SK-N-SH (cell line): ENCODE measurements at regions not wholly inside any gene's neighbourhood (a gene's known extent, or its start where the extent isn't known, plus 50 kb on each side); places are given as distances from the start of the nearest gene placed in this dataset.

ENCODE experiments used
- CTCF ChIA-PET: fragments of 300-600, 350-600 bp; formaldehyde crosslinking; extraction: SDS; loops from one replicate; lab custom pipeline; 2021; lab: Yijun Ruan, JAX
- POLR2A ChIA-PET: fragments of 350-600 bp; sonication (Branson Sonifier 250); formaldehyde crosslinking; extraction: SDS; loops from one replicate; lab custom pipeline; 2020; ENCODE audit warnings: antibody characterized with exemption, inconsistent platforms; lab: Yijun Ruan, JAX
- DNase-seq: peaks from one replicate; pipeline ENCODE4 v3.0.0; 2012
- H2AFZ ChIP-seq: fragments of 200-600 bp; sonication (generic); 2 replicates; pipeline ENCODE4 v1.8.1; 2016; ENCODE audit warnings: antibody characterized with exemption, mild to moderate bottlenecking, low read depth
- H3F3A ChIP-seq: fragments of 200-600 bp; sonication (generic); replicated peaks from 2 replicates; pipeline ENCODE3; 2016; ENCODE audit warnings: antibody characterized with exemption, mild to moderate bottlenecking; ENCODE audit not compliant: insufficient read depth
- H3K27ac ChIP-seq, 2 experiments: fragments of 200-500 bp in 1 of 2; fragments of 200-600 bp in 1 of 2; sonication (Bioruptor generic) in 1 of 2; sonication (generic), shearing (Covaris generic) in 1 of 2; 2 replicates each; pipeline versions ENCODE4 v1.5.1 to v1.6.1; 2014 to 2016; ENCODE audit warnings: low read depth in 2 of 2, inconsistent platforms in 1 of 2, low read length in 1 of 2, mild to moderate bottlenecking in 1 of 2, mixed read lengths in 1 of 2
- H3K27me3 ChIP-seq: fragments of 200-600 bp; sonication (generic), shearing (Covaris generic); 2 replicates; pipeline ENCODE4 v1.6.1; 2016; ENCODE audit warnings: mixed run types; ENCODE audit not compliant: insufficient read depth
- H3K36me3 ChIP-seq, 2 experiments: fragments of 200-500 bp in 1 of 2; fragments of 200-600 bp in 1 of 2; sonication (Bioruptor generic) in 1 of 2; sonication (generic) in 1 of 2; replicated peaks in 1 of 2; 2 replicates each; pipeline versions ENCODE3 to v1.5.1; 2014 to 2016; ENCODE audit warnings: low read length in 1 of 2, mild to moderate bottlenecking in 1 of 2; ENCODE audit not compliant: insufficient read depth in 2 of 2, control insufficient read depth in 1 of 2
- H3K4me1 ChIP-seq, 2 experiments: fragments of 200-500 bp in 1 of 2; fragments of 200-600 bp in 1 of 2; sonication (Bioruptor generic) in 1 of 2; sonication (generic), shearing (Covaris generic) in 1 of 2; 2 replicates each; pipeline versions ENCODE4 v1.5.1 to v1.6.1; 2014 to 2016; ENCODE audit warnings: low read depth in 1 of 2, low read length in 1 of 2, mixed run types in 1 of 2; ENCODE audit not compliant: insufficient read depth in 2 of 2, control insufficient read depth in 1 of 2
- H3K4me2 ChIP-seq: fragments of 200-600 bp; sonication (generic), shearing (Covaris generic); 2 replicates; pipeline ENCODE4 v1.6.1; 2017; ENCODE audit warnings: mixed run types
- H3K4me3 ChIP-seq, 2 experiments: fragments of 200-500 bp in 1 of 2; fragments of 200-600 bp in 1 of 2; sonication (Bioruptor generic) in 1 of 2; sonication (generic), shearing (Covaris generic) in 1 of 2; 2 replicates each; pipeline versions ENCODE4 v1.5.1 to v1.8.1; 2014 to 2016; ENCODE audit warnings: low read depth in 2 of 2, inconsistent platforms in 1 of 2, low read length in 1 of 2, mild to moderate bottlenecking in 1 of 2, mixed read lengths in 1 of 2, moderate library complexity in 1 of 2
- H3K79me2 ChIP-seq: fragments of 200-600 bp; sonication (generic); 2 replicates; pipeline ENCODE4 v1.8.1; 2017; ENCODE audit warnings: mild to moderate bottlenecking; ENCODE audit not compliant: insufficient read depth
- H3K9ac ChIP-seq: fragments of 200-600 bp; sonication (generic); 2 replicates; pipeline ENCODE4 v1.6.1; 2017; ENCODE audit warnings: mixed run types
- H3K9me2 ChIP-seq: fragments of 200-600 bp; sonication (generic); 2 replicates; pipeline ENCODE4 v1.6.1; 2017; ENCODE audit warnings: mixed run types
- H3K9me3 ChIP-seq: fragments of 200-600 bp; sonication (generic); 2 replicates; pipeline ENCODE4 v1.6.1; 2017; ENCODE audit warnings: mixed run types, mild to moderate bottlenecking, moderate library complexity
- H4K20me1 ChIP-seq: fragments of 200-600 bp; sonication (generic); 2 replicates; pipeline ENCODE4 v1.6.1; 2017; ENCODE audit warnings: mild to moderate bottlenecking, mixed run types; ENCODE audit not compliant: insufficient read depth
- CHD2 ChIP-seq: fragments of 150-350 bp; IDR thresholded peaks from 2 replicates; pipeline ENCODE4 v1.6.1; 2018; ENCODE audit warnings: low read length; ENCODE audit not compliant: partially characterized antibody
- CTCF ChIP-seq: fragments of 200-600 bp; sonication (generic); IDR thresholded peaks from 2 replicates; pipeline ENCODE4 v1.6.1; 2017; ENCODE audit warnings: antibody characterized with exemption, mild to moderate bottlenecking, moderate library complexity
- EZH2phosphoT487 ChIP-seq: fragments of 200-600 bp; sonication (generic); IDR thresholded peaks from 2 replicates; pipeline ENCODE4 v1.6.1; 2017; ENCODE audit warnings: low read depth, mixed run types, mild to moderate bottlenecking, antibody characterized with exemption, moderate library complexity, borderline replicate concordance
- FOSL2 ChIP-seq: IDR thresholded peaks from 2 replicates; pipeline ENCODE4 v1.4.0; 2012; ENCODE audit warnings: low read depth, mild to moderate bottlenecking, moderate library complexity, borderline replicate concordance
- FOXJ3 ChIP-seq: sonication (generic); formaldehyde crosslinking; IDR thresholded peaks from 2 replicates; pipeline ENCODE4 v1.5.1; 2020; ENCODE audit warnings: mild to moderate bottlenecking, missing genetic modification reagents
- FOXM1 ChIP-seq: IDR thresholded peaks from 2 replicates; pipeline ENCODE4 v1.4.0; 2012; ENCODE audit warnings: low read depth, mild to moderate bottlenecking
- GABPA ChIP-seq: IDR thresholded peaks from 2 replicates; pipeline ENCODE4 v1.4.0; 2012; ENCODE audit warnings: low read depth, mild to moderate bottlenecking
- GATA2 ChIP-seq: sonication (generic); formaldehyde crosslinking; IDR thresholded peaks from 2 replicates; pipeline ENCODE4 v1.5.0; 2020; ENCODE audit warnings: mild to moderate bottlenecking, missing genetic modification reagents
- MXI1 ChIP-seq: IDR thresholded peaks from 2 replicates; pipeline ENCODE4 v1.6.1; 2012; ENCODE audit warnings: mild to moderate bottlenecking, low read depth, low read length, improper control_type of control experiment
- NRF1 ChIP-seq: IDR thresholded peaks from 2 replicates; pipeline ENCODE4 v1.6.1; 2012; ENCODE audit warnings: low read depth, mild to moderate bottlenecking, low read length
- PBX3 ChIP-seq: IDR thresholded peaks from 2 replicates; pipeline ENCODE4; 2012
- POLR2AphosphoS5 ChIP-seq: IDR thresholded peaks from 2 replicates; pipeline ENCODE4 v1.6.1; 2012; ENCODE audit warnings: low read depth, low read length
- RAD21 ChIP-seq: IDR thresholded peaks from 2 replicates; pipeline ENCODE4 v1.6.1; 2012; ENCODE audit warnings: mild to moderate bottlenecking, low read length
- RFX5 ChIP-seq: IDR thresholded peaks from 2 replicates; pipeline ENCODE4 v1.6.1; 2012; ENCODE audit warnings: mild to moderate bottlenecking, improper control_type of control experiment, low read length
- SIN3A ChIP-seq: IDR thresholded peaks from 2 replicates; pipeline ENCODE4 v1.6.1; 2012; ENCODE audit warnings: low read depth, mild to moderate bottlenecking, low read length, moderate library complexity, borderline replicate concordance
- SMC3 ChIP-seq: IDR thresholded peaks from 2 replicates; pipeline ENCODE4 v1.6.1; 2012; ENCODE audit warnings: low read depth, low read length, improper control_type of control experiment
- TEAD4 ChIP-seq: IDR thresholded peaks from 2 replicates; pipeline ENCODE4 v1.4.0; 2012; ENCODE audit warnings: mild to moderate bottlenecking, borderline replicate concordance; ENCODE audit not compliant: insufficient read depth
- WGBS: methylation state at CpG from one replicate; pipeline ENCODE4 v1.1.6; 2017; ENCODE audit warnings: low lambda C conversion rate; 5-methylcytosine and 5-hydroxymethylcytosine counted together
- TF ChIP-seq, protein P1 (sequence below): fragments of 150-350 bp; IDR thresholded peaks from 2 replicates; pipeline ENCODE4 v1.6.1; 2016; ENCODE audit warnings: mild to moderate bottlenecking, low read depth, low read length
- TF ChIP-seq, protein P2 (sequence below): fragments of 150-350 bp; IDR thresholded peaks from 2 replicates; pipeline ENCODE4 v1.6.1; 2017; ENCODE audit warnings: antibody characterized with exemption, low read length, low read depth, borderline replicate concordance

DNA sequence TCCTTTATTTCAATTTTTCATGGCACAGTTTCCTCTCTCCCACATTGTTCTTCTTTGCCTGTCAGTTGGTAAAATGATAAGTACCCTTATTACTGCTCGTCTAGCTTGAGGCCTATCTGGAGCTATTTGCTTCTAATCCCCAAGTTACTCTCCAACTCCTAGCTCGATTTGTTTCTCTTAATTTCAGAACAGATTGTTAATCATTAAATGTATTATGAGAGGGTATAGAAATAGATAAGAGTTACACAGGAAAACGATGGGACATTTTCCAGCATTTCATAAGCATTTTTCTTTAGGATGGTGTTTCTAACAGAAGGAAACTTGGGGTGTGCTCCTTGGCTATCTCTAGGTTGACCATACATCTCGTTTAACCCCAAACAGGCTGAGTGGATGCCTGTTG, 540.5 kb upstream of the FZD8 start (continued):
- TF ChIP-seq PBX3, result no peak

DNA sequence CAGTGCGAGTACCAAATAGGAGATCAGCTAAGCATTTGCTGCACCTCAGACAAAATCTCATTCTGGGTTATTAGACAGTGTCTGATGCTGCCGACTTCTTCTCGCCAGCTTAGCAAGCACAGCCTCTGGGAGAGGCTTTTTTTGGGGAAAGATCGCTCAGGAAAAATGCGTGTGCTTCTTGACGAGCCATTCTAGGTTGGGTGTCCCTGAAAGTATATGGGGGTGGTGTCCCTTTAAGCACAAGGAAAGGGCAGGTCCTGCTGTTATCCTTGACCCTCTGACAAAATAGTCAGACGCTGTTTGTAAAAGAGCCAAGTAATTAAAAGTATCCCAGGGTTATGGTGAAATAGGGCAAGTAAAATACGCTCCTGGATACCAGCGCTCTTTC, 540.1 kb upstream of the FZD8 start:
- ChIA-PET POLR2A (no interaction called here), CTCF (interaction anchor here (1.2 kb wide), 1 partner anchor 10 kb away, joined by 3 read pairs; no protein-coding TSS in a partner anchor)
- no peaks in the 10 kb centered on the region for H3K79me2 ChIP-seq
- 0 out of 2 replicates have a peak overlapping the region, but pooled peaks have one; percentile 18 for H2AFZ ChIP-seq
- no peak overlapping the region for H3K4me2 ChIP-seq
- 78% methylated on average over 9 of the region's 9 CpGs for whole genome bisulfite sequencing
- no peaks in the 10 kb centered on the region for H3K36me3 ChIP-seq
- H3K27ac ChIP-seq, result peak overlapping the region in 1 of 2 experiments; percentile 39; a peak in 1 of 4 replicates
- H3K9me2 ChIP-seq, result no peaks in the 10 kb centered on the region
- H3K9me3 ChIP-seq, result no peaks in the 10 kb centered on the region
- H3K27me3 ChIP-seq, result no peaks in the 10 kb centered on the region
- no peaks in the 10 kb centered on the region for H3F3A ChIP-seq
- TF ChIP-seq FOXM1, result no peak
- TF ChIP-seq, protein P1, sequence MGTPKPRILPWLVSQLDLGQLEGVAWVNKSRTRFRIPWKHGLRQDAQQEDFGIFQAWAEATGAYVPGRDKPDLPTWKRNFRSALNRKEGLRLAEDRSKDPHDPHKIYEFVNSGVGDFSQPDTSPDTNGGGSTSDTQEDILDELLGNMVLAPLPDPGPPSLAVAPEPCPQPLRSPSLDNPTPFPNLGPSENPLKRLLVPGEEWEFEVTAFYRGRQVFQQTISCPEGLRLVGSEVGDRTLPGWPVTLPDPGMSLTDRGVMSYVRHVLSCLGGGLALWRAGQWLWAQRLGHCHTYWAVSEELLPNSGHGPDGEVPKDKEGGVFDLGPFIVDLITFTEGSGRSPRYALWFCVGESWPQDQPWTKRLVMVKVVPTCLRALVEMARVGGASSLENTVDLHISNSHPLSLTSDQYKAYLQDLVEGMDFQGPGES, result no peak
- no peak for TF ChIP-seq SMC3
- TF ChIP-seq FOSL2, result no peak
- TF ChIP-seq FOXJ3 (CRISPR knock-in tag), result no peak
- TF ChIP-seq NRF1, result no peak
- TF ChIP-seq TEAD4, result no peak
- TF ChIP-seq, protein P2, sequence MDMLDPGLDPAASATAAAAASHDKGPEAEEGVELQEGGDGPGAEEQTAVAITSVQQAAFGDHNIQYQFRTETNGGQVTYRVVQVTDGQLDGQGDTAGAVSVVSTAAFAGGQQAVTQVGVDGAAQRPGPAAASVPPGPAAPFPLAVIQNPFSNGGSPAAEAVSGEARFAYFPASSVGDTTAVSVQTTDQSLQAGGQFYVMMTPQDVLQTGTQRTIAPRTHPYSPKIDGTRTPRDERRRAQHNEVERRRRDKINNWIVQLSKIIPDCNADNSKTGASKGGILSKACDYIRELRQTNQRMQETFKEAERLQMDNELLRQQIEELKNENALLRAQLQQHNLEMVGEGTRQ, result no peak
- TF ChIP-seq RAD21, result no peak
- no peak for DNase-seq
- no peak overlapping the region for H3K4me3 ChIP-seq
- H3K4me1 ChIP-seq, result peaks cover 0 to 18% of the 10 kb centered on the region in 2 experiments; a peak in 3 of 4 replicates
- no peak overlapping the region for H3K9ac ChIP-seq
- H4K20me1 ChIP-seq, result no peaks in the 10 kb centered on the region

- CTCF ChIA-PET, result interaction anchor here (0.7 to 1.2 kb wide), 2 partner anchors 9 to 124 kb away, joined by 3 read pairs; no protein-coding TSS in a partner anchor
- DNase-seq, result no peak
- no peak overlapping the region for H3K4me3 ChIP-seq
- TF ChIP-seq CTCF (no peak), POLR2AphosphoS5 (no peak), GABPA (no peak), FOXJ3 (CRISPR knock-in tag) (no peak), MXI1 (no peak), CHD2 (no peak), RFX5 (no peak), GATA2 (CRISPR knock-in tag) (no peak), SIN3A (no peak), EZH2phosphoT487 (no peak)
- TF ChIP-seq, protein P2, result no peak
Observed at GRCh38 chr10:36181426-36182178, 539.5 kb upstream of the FZD8 start.

More at GRCh38 chr10:36181426-36182178, 539.5 kb upstream of the FZD8 start:
- WGBS, result 60% methylated on average over 3 of the region's 3 CpGs
- Histone ChIP-seq H4K20me1 (no peaks in the 10 kb centered on the region), H3K4me2 (no peak overlapping the region), H3K9ac (no peak overlapping the region), H3K79me2 (no peaks in the 10 kb centered on the region), H3K36me3 (no peaks in the 10 kb centered on the region), H3K27me3 (no peaks in the 10 kb centered on the region), H3K9me2 (no peaks in the 10 kb centered on the region), H3K9me3 (no peaks in the 10 kb centered on the region), H3K4me1 (peaks cover 0 to 18% of the 10 kb centered on the region in 2 experiments; a peak in 3 of 4 replicates), H3F3A (no peaks in the 10 kb centered on the region), H2AFZ (peak overlapping the region; percentile 49; the same call in 1 of the 2 replicates), H3K27ac (peak overlapping the region in 1 of 2 experiments; percentile 39; a peak in 1 of 4 replicates)
- POLR2A ChIA-PET, result no interaction called here
